GM20000 (cell line): ENCODE measurements at regions not wholly inside any gene's neighbourhood (a gene's known extent, or its start where the extent isn't known, plus 50 kb on each side); places are given as distances from the start of the nearest gene placed in this dataset.
A peak's percentile ranks its signal among the peaks of the same experiment; 100 is the strongest.

Experiments used
- DNase-seq: peaks from one replicate; pipeline ENCODE4 v3.0.0; 2012; ENCODE audit warnings: low spot score
- TF ChIP-seq, protein P1 (sequence below): IDR thresholded peaks from 2 replicates; pipeline ENCODE4 v1.5.1; 2012; ENCODE audit warnings: mild to moderate bottlenecking, control low read depth; ENCODE audit errors: extremely low read depth, missing control alignments

DNA sequence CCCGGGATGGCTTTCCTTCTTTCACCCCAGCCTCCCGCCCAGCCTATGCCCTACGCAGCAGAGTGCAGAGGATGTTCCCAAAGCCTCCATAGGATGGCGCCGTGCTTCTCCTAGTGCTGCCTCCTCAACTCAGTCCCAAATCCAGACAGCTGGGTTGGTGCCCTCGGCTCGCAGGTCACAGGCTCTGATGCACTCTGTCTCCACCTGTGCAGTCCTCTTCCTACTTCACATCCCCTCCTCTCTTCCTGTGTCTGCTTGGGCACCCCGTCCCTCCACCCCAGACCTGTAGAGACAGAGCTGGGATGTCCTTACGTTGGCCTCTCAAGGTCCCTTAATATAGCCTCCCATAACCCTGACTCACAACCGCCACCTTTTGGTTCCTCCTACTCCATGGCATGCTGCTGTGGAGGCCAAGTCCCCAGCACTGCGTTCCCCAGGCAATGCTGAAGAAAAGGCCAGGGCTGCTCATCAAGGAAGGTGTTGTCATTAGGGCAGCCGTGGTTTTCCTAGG is 314.4 kb downstream of the GADD45G start:
- DNase-seq = peak; percentile 65
- TF ChIP-seq, protein P1, sequence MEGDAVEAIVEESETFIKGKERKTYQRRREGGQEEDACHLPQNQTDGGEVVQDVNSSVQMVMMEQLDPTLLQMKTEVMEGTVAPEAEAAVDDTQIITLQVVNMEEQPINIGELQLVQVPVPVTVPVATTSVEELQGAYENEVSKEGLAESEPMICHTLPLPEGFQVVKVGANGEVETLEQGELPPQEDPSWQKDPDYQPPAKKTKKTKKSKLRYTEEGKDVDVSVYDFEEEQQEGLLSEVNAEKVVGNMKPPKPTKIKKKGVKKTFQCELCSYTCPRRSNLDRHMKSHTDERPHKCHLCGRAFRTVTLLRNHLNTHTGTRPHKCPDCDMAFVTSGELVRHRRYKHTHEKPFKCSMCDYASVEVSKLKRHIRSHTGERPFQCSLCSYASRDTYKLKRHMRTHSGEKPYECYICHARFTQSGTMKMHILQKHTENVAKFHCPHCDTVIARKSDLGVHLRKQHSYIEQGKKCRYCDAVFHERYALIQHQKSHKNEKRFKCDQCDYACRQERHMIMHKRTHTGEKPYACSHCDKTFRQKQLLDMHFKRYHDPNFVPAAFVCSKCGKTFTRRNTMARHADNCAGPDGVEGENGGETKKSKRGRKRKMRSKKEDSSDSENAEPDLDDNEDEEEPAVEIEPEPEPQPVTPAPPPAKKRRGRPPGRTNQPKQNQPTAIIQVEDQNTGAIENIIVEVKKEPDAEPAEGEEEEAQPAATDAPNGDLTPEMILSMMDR = peak; percentile 47

DNA sequence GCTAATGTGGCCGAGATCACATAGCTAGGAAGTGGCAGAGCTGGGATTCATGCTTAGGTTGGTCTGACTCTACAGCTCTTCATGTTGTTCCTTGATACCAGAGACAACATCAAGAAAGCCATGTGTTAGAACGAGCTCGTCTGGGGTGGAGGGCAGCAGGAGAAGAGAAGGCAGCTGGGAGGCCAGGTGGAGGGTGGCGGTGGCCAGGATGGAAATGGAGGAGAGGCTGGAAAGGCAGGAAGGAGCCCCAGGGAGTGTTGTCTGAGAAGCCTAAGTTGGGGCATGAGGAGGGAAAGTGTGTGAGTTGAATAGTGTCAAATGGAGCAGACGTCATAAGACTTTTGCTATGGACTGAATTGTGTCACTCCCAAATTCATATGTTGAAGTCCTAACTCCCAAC is 315.3 kb downstream of the GADD45G start:
- DNase-seq = no peak

DNA sequence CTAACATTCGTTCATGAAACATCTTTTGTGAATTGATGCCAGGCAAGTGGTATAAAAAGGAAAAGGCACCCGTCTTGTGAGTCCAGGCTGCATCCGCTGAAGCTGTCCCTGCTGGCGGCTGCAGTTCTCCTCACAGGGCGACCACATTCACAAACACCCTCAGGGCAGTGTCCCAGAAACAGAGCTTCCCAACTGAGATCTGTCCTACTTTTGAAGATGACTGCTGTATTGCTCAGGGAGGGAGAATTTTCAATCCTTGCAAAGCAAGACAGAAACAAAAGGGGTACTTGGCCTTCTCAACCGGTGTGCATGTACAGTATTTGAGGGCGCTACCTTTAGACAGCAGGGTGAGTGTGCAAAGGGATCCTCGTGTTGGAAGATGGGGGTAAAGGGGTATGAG is 316.1 kb downstream of the GADD45G start:
- DNase-seq = no peak
- TF ChIP-seq, protein P1 = no peak

More for the DNA sequence above, 315.3 kb downstream of the GADD45G start:
- TF ChIP-seq, protein P1 = no peak

DNA sequence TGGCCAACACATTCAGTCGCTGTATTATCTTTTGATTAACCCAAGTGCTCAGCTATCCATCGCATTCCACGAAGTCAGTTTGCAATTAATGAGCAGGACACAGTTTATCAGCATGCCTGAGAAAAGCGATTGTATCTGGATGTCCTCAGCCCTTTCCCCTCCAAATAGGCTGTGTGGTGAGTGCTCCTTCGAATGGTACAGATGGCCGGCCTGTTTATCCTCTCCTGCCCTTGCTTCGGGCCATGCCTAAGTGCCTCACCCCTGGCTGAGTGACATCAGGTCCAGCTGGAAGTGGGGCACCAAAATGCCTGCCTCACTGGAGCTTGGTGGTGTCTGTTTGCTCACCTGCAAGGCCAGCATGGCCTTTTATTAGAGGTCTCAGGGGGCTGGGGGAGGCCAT is 317.3 kb downstream of the GADD45G start:
- TF ChIP-seq, protein P1 = no peak
- no peak for DNase-seq

DNA sequence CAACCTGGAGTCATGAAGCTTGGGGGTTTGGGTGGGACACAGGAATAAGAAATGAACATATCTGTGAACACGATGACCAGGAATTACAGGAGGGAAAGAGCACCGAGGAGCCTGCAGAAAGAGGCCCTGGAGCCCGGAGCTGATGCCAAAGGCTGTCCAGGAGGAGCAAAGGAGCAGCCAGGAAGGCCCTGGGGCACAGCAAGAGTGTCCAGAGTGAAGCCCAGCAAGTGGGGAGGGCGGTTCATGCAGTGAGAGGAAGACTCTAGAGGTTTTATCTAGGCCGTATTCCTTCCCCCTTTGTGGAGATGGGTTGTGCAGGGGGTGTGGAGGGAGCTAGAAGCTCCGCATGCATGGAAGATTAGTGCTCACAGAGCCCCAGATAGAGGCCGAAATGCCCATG is 318.4 kb downstream of the GADD45G start:
- DNase-seq = no peak
- TF ChIP-seq, protein P1 = no peak

DNA sequence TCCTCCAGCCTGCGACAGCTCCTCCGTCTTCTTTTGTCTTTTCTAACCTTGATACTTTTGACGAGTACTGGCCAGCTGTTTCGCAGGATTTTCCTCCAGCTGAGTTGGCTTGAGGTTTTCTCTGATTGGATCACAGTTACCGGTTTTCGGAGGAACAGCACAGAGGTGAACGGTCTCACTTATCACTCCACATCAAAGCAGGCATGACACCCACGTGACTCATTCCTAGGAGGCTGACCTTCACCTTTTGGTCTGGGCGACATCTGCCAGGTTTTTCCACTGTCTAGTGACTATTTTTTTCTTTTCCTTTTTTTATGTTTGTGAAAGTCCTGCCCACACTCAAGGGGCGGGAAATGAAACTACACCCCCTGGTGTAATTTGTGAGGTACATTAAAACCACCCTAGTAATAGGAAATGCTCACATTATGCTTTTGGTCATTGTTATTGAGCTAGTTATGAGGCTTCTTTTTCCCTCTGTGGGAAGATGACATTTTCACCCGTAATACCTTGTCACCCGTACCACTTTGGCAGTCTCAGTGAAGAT is 319.2 kb downstream of the GADD45G start:
- DNase-seq = no peak
- TF ChIP-seq, protein P1 = no peak

DNA sequence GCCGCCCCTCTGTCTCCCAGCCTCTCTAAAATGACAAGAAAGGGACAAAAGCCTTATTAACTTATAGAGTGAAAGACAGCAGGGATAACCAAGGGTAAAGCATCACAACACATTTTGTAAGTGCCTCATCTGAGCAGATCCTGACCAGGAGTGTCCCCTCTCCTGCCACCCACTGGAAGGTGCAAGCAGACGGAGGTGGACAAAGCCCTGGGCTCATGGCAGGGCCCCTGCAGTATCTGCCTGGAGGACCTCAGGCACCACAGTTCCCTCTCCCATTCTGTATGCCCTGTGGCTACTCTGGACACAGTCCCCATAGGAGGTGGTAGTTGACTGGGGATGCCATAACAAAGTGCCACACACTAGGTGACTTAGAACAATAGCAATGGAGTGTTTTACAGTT is 319.8 kb downstream of the GADD45G start:
- DNase-seq = no peak
- TF ChIP-seq, protein P1 = no peak
